SK-N-SH (cell line): ENCODE measurements at regions not wholly inside any gene's neighbourhood (a gene's known extent, or its start where the extent isn't known, plus 50 kb on each side); places are given as distances from the start of the nearest gene placed in this dataset.

ENCODE experiments used
- CTCF ChIA-PET: fragments of 300-600, 350-600 bp; formaldehyde crosslinking; extraction: SDS; loops from one replicate; lab custom pipeline; 2021; lab: Yijun Ruan, JAX
- POLR2A ChIA-PET: fragments of 350-600 bp; sonication (Branson Sonifier 250); formaldehyde crosslinking; extraction: SDS; loops from one replicate; lab custom pipeline; 2020; ENCODE audit warnings: antibody characterized with exemption, inconsistent platforms; lab: Yijun Ruan, JAX
- DNase-seq: peaks from one replicate; pipeline ENCODE4 v3.0.0; 2012
- H2AFZ ChIP-seq: fragments of 200-600 bp; sonication (generic); 2 replicates; pipeline ENCODE4 v1.8.1; 2016; ENCODE audit warnings: antibody characterized with exemption, mild to moderate bottlenecking, low read depth
- H3F3A ChIP-seq: fragments of 200-600 bp; sonication (generic); replicated peaks from 2 replicates; pipeline ENCODE3; 2016; ENCODE audit warnings: antibody characterized with exemption, mild to moderate bottlenecking; ENCODE audit not compliant: insufficient read depth
- H3K27ac ChIP-seq, 2 experiments: fragments of 200-500 bp in 1 of 2; fragments of 200-600 bp in 1 of 2; sonication (Bioruptor generic) in 1 of 2; sonication (generic), shearing (Covaris generic) in 1 of 2; 2 replicates each; pipeline versions ENCODE4 v1.5.1 to v1.6.1; 2014 to 2016; ENCODE audit warnings: low read depth in 2 of 2, inconsistent platforms in 1 of 2, low read length in 1 of 2, mild to moderate bottlenecking in 1 of 2, mixed read lengths in 1 of 2
- H3K27me3 ChIP-seq: fragments of 200-600 bp; sonication (generic), shearing (Covaris generic); 2 replicates; pipeline ENCODE4 v1.6.1; 2016; ENCODE audit warnings: mixed run types; ENCODE audit not compliant: insufficient read depth
- H3K36me3 ChIP-seq, 2 experiments: fragments of 200-500 bp in 1 of 2; fragments of 200-600 bp in 1 of 2; sonication (Bioruptor generic) in 1 of 2; sonication (generic) in 1 of 2; replicated peaks in 1 of 2; 2 replicates each; pipeline versions ENCODE3 to v1.5.1; 2014 to 2016; ENCODE audit warnings: low read length in 1 of 2, mild to moderate bottlenecking in 1 of 2; ENCODE audit not compliant: insufficient read depth in 2 of 2, control insufficient read depth in 1 of 2
- H3K4me1 ChIP-seq, 2 experiments: fragments of 200-500 bp in 1 of 2; fragments of 200-600 bp in 1 of 2; sonication (Bioruptor generic) in 1 of 2; sonication (generic), shearing (Covaris generic) in 1 of 2; 2 replicates each; pipeline versions ENCODE4 v1.5.1 to v1.6.1; 2014 to 2016; ENCODE audit warnings: low read depth in 1 of 2, low read length in 1 of 2, mixed run types in 1 of 2; ENCODE audit not compliant: insufficient read depth in 2 of 2, control insufficient read depth in 1 of 2
- H3K4me2 ChIP-seq: fragments of 200-600 bp; sonication (generic), shearing (Covaris generic); 2 replicates; pipeline ENCODE4 v1.6.1; 2017; ENCODE audit warnings: mixed run types
- H3K4me3 ChIP-seq, 2 experiments: fragments of 200-500 bp in 1 of 2; fragments of 200-600 bp in 1 of 2; sonication (Bioruptor generic) in 1 of 2; sonication (generic), shearing (Covaris generic) in 1 of 2; 2 replicates each; pipeline versions ENCODE4 v1.5.1 to v1.8.1; 2014 to 2016; ENCODE audit warnings: low read depth in 2 of 2, inconsistent platforms in 1 of 2, low read length in 1 of 2, mild to moderate bottlenecking in 1 of 2, mixed read lengths in 1 of 2, moderate library complexity in 1 of 2
- H3K79me2 ChIP-seq: fragments of 200-600 bp; sonication (generic); 2 replicates; pipeline ENCODE4 v1.8.1; 2017; ENCODE audit warnings: mild to moderate bottlenecking; ENCODE audit not compliant: insufficient read depth
- H3K9ac ChIP-seq: fragments of 200-600 bp; sonication (generic); 2 replicates; pipeline ENCODE4 v1.6.1; 2017; ENCODE audit warnings: mixed run types
- H3K9me2 ChIP-seq: fragments of 200-600 bp; sonication (generic); 2 replicates; pipeline ENCODE4 v1.6.1; 2017; ENCODE audit warnings: mixed run types
- H3K9me3 ChIP-seq: fragments of 200-600 bp; sonication (generic); 2 replicates; pipeline ENCODE4 v1.6.1; 2017; ENCODE audit warnings: mixed run types, mild to moderate bottlenecking, moderate library complexity
- H4K20me1 ChIP-seq: fragments of 200-600 bp; sonication (generic); 2 replicates; pipeline ENCODE4 v1.6.1; 2017; ENCODE audit warnings: mild to moderate bottlenecking, mixed run types; ENCODE audit not compliant: insufficient read depth
- ELF1 ChIP-seq: IDR thresholded peaks from 2 replicates; pipeline ENCODE4 v1.4.0; 2012
- FOXM1 ChIP-seq: IDR thresholded peaks from 2 replicates; pipeline ENCODE4 v1.4.0; 2012; ENCODE audit warnings: low read depth, mild to moderate bottlenecking
- GABPA ChIP-seq: IDR thresholded peaks from 2 replicates; pipeline ENCODE4 v1.4.0; 2012; ENCODE audit warnings: low read depth, mild to moderate bottlenecking
- RAD21 ChIP-seq: IDR thresholded peaks from 2 replicates; pipeline ENCODE4 v1.6.1; 2012; ENCODE audit warnings: mild to moderate bottlenecking, low read length
- RCOR1 ChIP-seq: fragments of 150-350 bp; IDR thresholded peaks from 2 replicates; pipeline ENCODE4 v1.6.1; 2017; ENCODE audit warnings: antibody characterized with exemption, low read length
- SMC3 ChIP-seq: IDR thresholded peaks from 2 replicates; pipeline ENCODE4 v1.6.1; 2012; ENCODE audit warnings: low read depth, low read length, improper control_type of control experiment
- TAF1 ChIP-seq: IDR thresholded peaks from 2 replicates; pipeline ENCODE4 v1.6.1; 2012; ENCODE audit warnings: low read depth, mild to moderate bottlenecking, low read length, moderate library complexity, borderline replicate concordance
- TEAD4 ChIP-seq: IDR thresholded peaks from 2 replicates; pipeline ENCODE4 v1.4.0; 2012; ENCODE audit warnings: mild to moderate bottlenecking, borderline replicate concordance; ENCODE audit not compliant: insufficient read depth
- WGBS: methylation state at CpG from one replicate; pipeline ENCODE4 v1.1.6; 2017; ENCODE audit warnings: low lambda C conversion rate; 5-methylcytosine and 5-hydroxymethylcytosine counted together
- TF ChIP-seq, protein P1 (sequence below): IDR thresholded peaks from 2 replicates; pipeline ENCODE4 v1.4.0; 2012; ENCODE audit warnings: low read depth, borderline replicate concordance
- TF ChIP-seq, protein P2 (sequence below): IDR thresholded peaks from 2 replicates; pipeline ENCODE4; 2012

DNA sequence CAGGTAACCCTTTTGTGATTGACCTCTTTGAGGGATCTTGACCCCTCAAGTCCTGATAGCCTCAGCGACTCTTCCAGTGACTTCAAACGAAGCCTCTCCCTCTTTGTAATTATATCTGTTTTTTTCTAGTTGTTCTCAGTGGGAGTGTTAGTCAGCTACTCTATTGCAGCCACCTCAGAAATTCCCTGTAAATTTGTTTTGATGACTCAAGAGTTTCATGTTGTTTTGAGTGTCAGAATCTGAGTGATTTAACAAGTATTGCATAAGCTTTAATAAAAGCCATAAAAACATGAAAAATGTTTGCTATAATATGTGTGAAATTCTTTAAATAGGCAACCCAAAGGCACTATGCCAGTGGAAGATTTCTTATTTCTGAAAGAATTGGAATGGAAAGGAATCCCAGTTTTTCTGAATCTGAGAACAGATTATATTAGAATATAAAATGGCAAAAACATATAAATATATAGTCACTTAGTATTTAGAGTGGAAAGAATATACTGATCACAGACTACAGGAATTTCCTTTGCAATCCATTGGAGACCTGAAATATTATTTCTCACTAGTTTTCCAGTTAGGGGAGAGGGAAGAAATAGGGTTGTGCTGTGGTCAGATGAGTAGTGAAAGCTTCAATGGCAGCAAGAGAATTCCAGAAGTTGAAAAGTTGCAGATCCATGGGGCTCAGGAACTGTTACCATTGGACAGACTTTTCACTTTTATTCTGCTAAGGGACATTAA is 94.4 kb upstream of the SEMA3C start:
- H3K27me3 ChIP-seq = no peaks in the 10 kb centered on the region
- H3K9me2 ChIP-seq = no peaks in the 10 kb centered on the region
- H3K36me3 ChIP-seq = no peaks in the 10 kb centered on the region
- CTCF ChIA-PET = interaction anchor here (1.7 kb wide), 1 partner anchor 10 kb away, joined by 5 read pairs; no protein-coding TSS in a partner anchor
- H4K20me1 ChIP-seq = no peaks in the 10 kb centered on the region
- no peak overlapping the region; the same call in 1 of the 2 replicates for H2AFZ ChIP-seq
- TF ChIP-seq, protein P1, sequence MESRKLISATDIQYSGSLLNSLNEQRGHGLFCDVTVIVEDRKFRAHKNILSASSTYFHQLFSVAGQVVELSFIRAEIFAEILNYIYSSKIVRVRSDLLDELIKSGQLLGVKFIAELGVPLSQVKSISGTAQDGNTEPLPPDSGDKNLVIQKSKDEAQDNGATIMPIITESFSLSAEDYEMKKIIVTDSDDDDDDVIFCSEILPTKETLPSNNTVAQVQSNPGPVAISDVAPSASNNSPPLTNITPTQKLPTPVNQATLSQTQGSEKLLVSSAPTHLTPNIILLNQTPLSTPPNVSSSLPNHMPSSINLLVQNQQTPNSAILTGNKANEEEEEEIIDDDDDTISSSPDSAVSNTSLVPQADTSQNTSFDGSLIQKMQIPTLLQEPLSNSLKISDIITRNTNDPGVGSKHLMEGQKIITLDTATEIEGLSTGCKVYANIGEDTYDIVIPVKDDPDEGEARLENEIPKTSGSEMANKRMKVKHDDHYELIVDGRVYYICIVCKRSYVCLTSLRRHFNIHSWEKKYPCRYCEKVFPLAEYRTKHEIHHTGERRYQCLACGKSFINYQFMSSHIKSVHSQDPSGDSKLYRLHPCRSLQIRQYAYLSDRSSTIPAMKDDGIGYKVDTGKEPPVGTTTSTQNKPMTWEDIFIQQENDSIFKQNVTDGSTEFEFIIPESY = no peak
- TF ChIP-seq SMC3 (no peak), RCOR1 (no peak), TEAD4 (no peak), TAF1 (no peak), RAD21 (no peak)
- TF ChIP-seq, protein P2, sequence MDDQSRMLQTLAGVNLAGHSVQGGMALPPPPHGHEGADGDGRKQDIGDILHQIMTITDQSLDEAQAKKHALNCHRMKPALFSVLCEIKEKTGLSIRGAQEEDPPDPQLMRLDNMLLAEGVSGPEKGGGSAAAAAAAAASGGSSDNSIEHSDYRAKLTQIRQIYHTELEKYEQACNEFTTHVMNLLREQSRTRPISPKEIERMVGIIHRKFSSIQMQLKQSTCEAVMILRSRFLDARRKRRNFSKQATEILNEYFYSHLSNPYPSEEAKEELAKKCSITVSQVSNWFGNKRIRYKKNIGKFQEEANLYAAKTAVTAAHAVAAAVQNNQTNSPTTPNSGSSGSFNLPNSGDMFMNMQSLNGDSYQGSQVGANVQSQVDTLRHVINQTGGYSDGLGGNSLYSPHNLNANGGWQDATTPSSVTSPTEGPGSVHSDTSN = no peak
- H3F3A ChIP-seq = no peaks in the 10 kb centered on the region
- peaks cover 15% of the 10 kb centered on the region for H3K9me3 ChIP-seq
- H3K27ac ChIP-seq = no peak overlapping the region
- POLR2A ChIA-PET = no interaction called here
- H3K9ac ChIP-seq = no peak overlapping the region
- H3K79me2 ChIP-seq = no peaks in the 10 kb centered on the region
- H3K4me1 ChIP-seq = 0 out of 4 replicates have a peak, but pooled peaks cover 0 to 7% of the 10 kb centered on the region in 2 experiments
- no peak overlapping the region for H3K4me3 ChIP-seq
- no peak overlapping the region for H3K4me2 ChIP-seq
- WGBS = 69% methylated on average over 2 of the region's 2 CpGs
- DNase-seq = no peak

DNA sequence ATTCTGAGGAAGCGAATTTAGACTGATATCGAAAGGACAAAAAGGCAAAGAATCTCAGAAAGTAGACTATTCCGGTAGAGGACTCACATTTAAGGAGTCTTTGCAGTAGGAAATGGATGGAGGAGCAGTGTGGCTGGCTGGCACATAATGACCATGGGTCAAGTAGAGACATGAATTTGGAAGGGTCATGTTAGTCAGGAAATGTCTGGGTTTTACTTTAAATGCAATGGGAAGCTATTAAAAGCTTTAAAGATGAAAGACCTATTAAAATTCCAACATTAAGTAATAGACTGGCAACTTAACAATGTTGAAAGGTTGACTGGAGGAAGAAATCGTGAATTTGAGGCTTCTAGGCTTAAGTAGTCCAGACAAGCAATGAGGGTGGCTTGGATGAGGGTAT is 90.0 kb upstream of the SEMA3C start:
- no peaks in the 10 kb centered on the region for H3K9me2 ChIP-seq
- H3K27ac ChIP-seq = no peak overlapping the region
- H3K36me3 ChIP-seq = no peaks in the 10 kb centered on the region
- POLR2A ChIA-PET = no interaction called here
- H2AFZ ChIP-seq = no peak overlapping the region
- H3K4me3 ChIP-seq = no peak overlapping the region
- CTCF ChIA-PET = interaction anchor here (1.5 kb wide), 1 partner anchor 88 kb away, joined by 4 read pairs; no protein-coding TSS in a partner anchor
- TF ChIP-seq GABPA (no peak), ELF1 (no peak), FOXM1 (no peak)
- TF ChIP-seq, protein P2 = no peak
- H3K4me2 ChIP-seq = no peak overlapping the region
- no peaks in the 10 kb centered on the region for H4K20me1 ChIP-seq
- peaks cover 6 to 7% of the 10 kb centered on the region in 2 experiments; a peak in 2 of 4 replicates for H3K4me1 ChIP-seq
- H3K79me2 ChIP-seq = no peaks in the 10 kb centered on the region
- peaks cover 15% of the 10 kb centered on the region for H3K9me3 ChIP-seq
- 84% methylated on average over 4 of the region's 4 CpGs for WGBS
- H3K9ac ChIP-seq = no peak overlapping the region
- H3K27me3 ChIP-seq = no peaks in the 10 kb centered on the region
- peaks cover 5% of the 10 kb centered on the region for H3F3A ChIP-seq
- DNase-seq = no peak
